DOHH2 (cell line): ENCODE measurements at regions not wholly inside any gene's neighbourhood (a gene's known extent, or its start where the extent isn't known, plus 50 kb on each side); places are given as distances from the start of the nearest gene placed in this dataset.

Source experiments
- H3F3A ChIP-seq: fragments of 200-600 bp; sonication (generic), shearing (Covaris generic); 2 replicates; pipeline ENCODE4 v1.6.0; 2016; ENCODE audit warnings: antibody characterized with exemption, mild to moderate bottlenecking; ENCODE audit not compliant: control insufficient read depth, insufficient read depth
- H3K27ac ChIP-seq: fragments of 200-600 bp; sonication (generic); 2 replicates; pipeline ENCODE4 v1.5.1; 2014; ENCODE audit warnings: low read depth, mild to moderate bottlenecking, low read length, moderate library complexity
- H3K27me3 ChIP-seq: fragments of 200-600 bp; sonication (generic); 2 replicates; pipeline ENCODE4 v1.6.1; 2014; ENCODE audit warnings: mild to moderate bottlenecking, low read length, mixed read lengths; ENCODE audit not compliant: control insufficient read depth
- H3K36me3 ChIP-seq: fragments of 200-600 bp; sonication (generic); 2 replicates; pipeline ENCODE4 v1.6.1; 2014; ENCODE audit warnings: mild to moderate bottlenecking, low read length, moderate library complexity, mixed read lengths; ENCODE audit not compliant: control insufficient read depth
- H3K4me1 ChIP-seq: fragments of 200-600 bp; sonication (generic); 2 replicates; pipeline ENCODE4 v1.6.1; 2014; ENCODE audit warnings: mild to moderate bottlenecking, low read length, mixed read lengths; ENCODE audit not compliant: control insufficient read depth
- H3K4me2 ChIP-seq: fragments of 200-600 bp; sonication (generic); 2 replicates; pipeline ENCODE4 v1.6.0; 2014; ENCODE audit warnings: mild to moderate bottlenecking, low read length, moderate library complexity
- H3K4me3 ChIP-seq: fragments of 200-600 bp; sonication (generic); 2 replicates; pipeline ENCODE4 v1.5.1; 2014; ENCODE audit warnings: mild to moderate bottlenecking, low read length, mixed read lengths
- H3K79me2 ChIP-seq: fragments of 200-600 bp; sonication (generic); 2 replicates; pipeline ENCODE4 v1.6.1; 2014; ENCODE audit warnings: mild to moderate bottlenecking, low read length, mixed read lengths; ENCODE audit not compliant: control insufficient read depth
- H3K9me2 ChIP-seq: fragments of 200-600 bp; sonication (generic); replicated peaks from 2 replicates; pipeline ENCODE4 v1.6.1; 2014; ENCODE audit warnings: mild to moderate bottlenecking, low read length, mixed read lengths; ENCODE audit not compliant: control insufficient read depth
- H3K9me3 ChIP-seq: fragments of 200-600 bp; sonication (generic); 2 replicates; pipeline ENCODE4 v1.6.1; 2014; ENCODE audit warnings: antibody characterized with exemption, low read length, mixed read lengths; ENCODE audit not compliant: control insufficient read depth, insufficient read depth
- H4K20me1 ChIP-seq: fragments of 200-600 bp; sonication (generic); 2 replicates; pipeline ENCODE4 v1.6.0; 2014; ENCODE audit warnings: low read depth, mild to moderate bottlenecking, antibody characterized with exemption, low read length, moderate library complexity; ENCODE audit not compliant: control insufficient read depth, insufficient read depth
- EZH2phosphoT487 ChIP-seq: fragments of 200-600 bp; sonication (generic); IDR thresholded peaks from 2 replicates; pipeline ENCODE4 v1.6.1; 2017; ENCODE audit warnings: borderline replicate concordance, mild to moderate bottlenecking, antibody characterized with exemption, low read length, moderate library complexity, mixed read lengths
- TF ChIP-seq, protein P1 (sequence below): fragments of 200-600 bp; sonication (generic); IDR thresholded peaks from one replicate; pipeline ENCODE4 v1.5.1; 2014; ENCODE audit warnings: antibody characterized with exemption, mild to moderate bottlenecking, low read depth, low read length; ENCODE audit not compliant: poor library complexity, severe bottlenecking

DNA sequence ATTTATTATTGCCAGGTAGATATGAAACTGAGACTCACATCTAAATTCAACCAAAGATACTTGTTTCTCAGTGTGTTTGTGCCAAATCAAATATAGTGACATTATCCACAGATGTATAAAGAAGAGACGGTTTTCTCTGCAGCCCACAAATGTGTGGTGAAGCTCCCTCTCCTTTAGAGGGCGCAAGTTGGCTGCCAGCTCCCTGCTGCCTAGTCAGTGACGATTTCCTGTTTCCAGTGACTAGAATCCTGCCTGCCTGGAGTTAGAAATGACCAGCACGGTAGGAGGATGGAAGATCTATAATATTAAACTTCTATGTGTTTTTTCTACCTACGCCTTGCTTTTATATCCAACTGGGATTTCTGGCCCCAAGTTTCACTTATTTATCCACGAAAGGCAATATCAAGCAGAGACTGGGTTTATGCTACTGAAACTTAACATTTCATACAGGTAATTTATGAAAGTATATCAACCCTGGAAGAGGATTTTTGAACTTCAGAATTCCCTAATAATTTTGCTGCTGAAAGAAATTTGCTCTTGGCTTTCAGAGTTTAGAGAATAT lies 1793.7 kb upstream of the TENM3 start:
- Histone ChIP-seq H3K4me2 (peak overlapping the region; percentile 46), H3K27ac (no peak overlapping the region), H3K79me2 (no peaks in the 10 kb centered on the region), H3K9me3 (no peaks in the 10 kb centered on the region), H3F3A (no peaks in the 10 kb centered on the region), H4K20me1 (no peaks in the 10 kb centered on the region), H3K4me1 (peaks cover 3% of the 10 kb centered on the region; the same call in 1 of the 2 replicates), H3K9me2 (no peaks in the 10 kb centered on the region), H3K27me3 (no peaks in the 10 kb centered on the region), H3K4me3 (peak overlapping the region; percentile 44), H3K36me3 (no peaks in the 10 kb centered on the region)
- no peak for TF ChIP-seq EZH2phosphoT487
- TF ChIP-seq, protein P1, sequence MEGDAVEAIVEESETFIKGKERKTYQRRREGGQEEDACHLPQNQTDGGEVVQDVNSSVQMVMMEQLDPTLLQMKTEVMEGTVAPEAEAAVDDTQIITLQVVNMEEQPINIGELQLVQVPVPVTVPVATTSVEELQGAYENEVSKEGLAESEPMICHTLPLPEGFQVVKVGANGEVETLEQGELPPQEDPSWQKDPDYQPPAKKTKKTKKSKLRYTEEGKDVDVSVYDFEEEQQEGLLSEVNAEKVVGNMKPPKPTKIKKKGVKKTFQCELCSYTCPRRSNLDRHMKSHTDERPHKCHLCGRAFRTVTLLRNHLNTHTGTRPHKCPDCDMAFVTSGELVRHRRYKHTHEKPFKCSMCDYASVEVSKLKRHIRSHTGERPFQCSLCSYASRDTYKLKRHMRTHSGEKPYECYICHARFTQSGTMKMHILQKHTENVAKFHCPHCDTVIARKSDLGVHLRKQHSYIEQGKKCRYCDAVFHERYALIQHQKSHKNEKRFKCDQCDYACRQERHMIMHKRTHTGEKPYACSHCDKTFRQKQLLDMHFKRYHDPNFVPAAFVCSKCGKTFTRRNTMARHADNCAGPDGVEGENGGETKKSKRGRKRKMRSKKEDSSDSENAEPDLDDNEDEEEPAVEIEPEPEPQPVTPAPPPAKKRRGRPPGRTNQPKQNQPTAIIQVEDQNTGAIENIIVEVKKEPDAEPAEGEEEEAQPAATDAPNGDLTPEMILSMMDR, result peak; percentile 85

DNA sequence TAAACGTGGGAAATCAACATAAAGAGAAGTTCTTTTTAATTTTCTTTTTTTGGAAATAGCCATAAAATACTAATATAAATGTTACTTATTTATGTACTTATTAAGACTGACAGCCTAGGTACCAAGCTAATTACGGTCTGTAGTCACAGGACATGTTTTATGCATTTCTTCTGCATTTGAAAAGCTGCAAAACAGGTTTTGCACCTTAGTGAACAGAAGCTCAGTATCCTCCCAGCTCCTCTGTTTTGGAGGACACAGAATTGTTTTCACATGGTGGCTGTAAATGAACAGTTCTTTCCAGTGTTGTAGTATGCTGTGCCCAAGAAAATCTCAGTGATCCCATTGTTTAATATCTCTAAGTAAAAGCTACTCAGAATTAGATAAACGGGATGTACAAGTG lies 1788.0 kb upstream of the TENM3 start:
- H3K27me3 ChIP-seq, result no peaks in the 10 kb centered on the region
- H3K9me3 ChIP-seq, result no peaks in the 10 kb centered on the region
- H3F3A ChIP-seq, result no peaks in the 10 kb centered on the region
- H3K4me3 ChIP-seq, result no peak overlapping the region
- H3K27ac ChIP-seq, result no peak overlapping the region
- H3K4me1 ChIP-seq, result no peaks in the 10 kb centered on the region
- no peaks in the 10 kb centered on the region for H4K20me1 ChIP-seq
- no peaks in the 10 kb centered on the region for H3K79me2 ChIP-seq
- no peak for TF ChIP-seq EZH2phosphoT487
- TF ChIP-seq, protein P1, result no peak
- no peak overlapping the region for H3K4me2 ChIP-seq
- H3K9me2 ChIP-seq, result no peaks in the 10 kb centered on the region
- H3K36me3 ChIP-seq, result no peaks in the 10 kb centered on the region

DNA sequence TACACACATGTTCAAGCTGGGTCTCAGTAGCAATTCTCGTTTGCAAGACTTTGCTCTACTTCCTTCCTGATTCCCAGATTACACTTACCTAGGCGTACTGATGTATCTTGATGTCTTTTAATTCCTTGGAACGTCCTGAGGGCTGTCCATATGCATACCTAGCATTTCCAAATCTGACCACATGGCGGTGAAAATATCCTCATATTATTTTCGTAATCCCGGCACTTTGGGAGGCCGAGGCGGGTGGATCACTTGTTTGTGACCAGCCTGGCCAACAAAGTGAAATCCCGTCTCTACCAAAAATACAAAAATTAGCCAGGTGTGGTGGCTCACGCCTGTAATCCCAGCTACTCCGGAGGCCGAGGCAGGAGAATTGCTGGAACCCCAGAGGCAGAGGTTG lies 1786.3 kb upstream of the TENM3 start:
- Histone ChIP-seq H3K27ac (no peak overlapping the region), H3K9me3 (no peaks in the 10 kb centered on the region)

More for the DNA sequence above, 1786.3 kb upstream of the TENM3 start:
- no peaks in the 10 kb centered on the region for H3F3A ChIP-seq
- H3K4me1 ChIP-seq, result no peaks in the 10 kb centered on the region
- no peaks in the 10 kb centered on the region for H3K9me2 ChIP-seq
- TF ChIP-seq, protein P1, result peak; percentile 18
- TF ChIP-seq EZH2phosphoT487, result no peak
- no peaks in the 10 kb centered on the region for H3K27me3 ChIP-seq
- no peak overlapping the region for H3K4me3 ChIP-seq
- no peaks in the 10 kb centered on the region for H3K79me2 ChIP-seq
- H3K36me3 ChIP-seq, result no peaks in the 10 kb centered on the region
- no peaks in the 10 kb centered on the region for H4K20me1 ChIP-seq
- no peak overlapping the region for H3K4me2 ChIP-seq
